Liver (tissue), 3 donors: ENCODE measurements at regions not wholly inside any gene's neighbourhood (a gene's known extent, or its start where the extent isn't known, plus 50 kb on each side); places are given as distances from the start of the nearest gene placed in this dataset.

Experiments
- TF ChIP-seq, protein P1 (sequence below): fragments of 150-350 bp; IDR thresholded peaks from 2 replicates; pipeline ENCODE4 v1.5.1; 2017; ENCODE audit warnings: improper control_type of control experiment, low read depth, low read length; ENCODE audit not compliant: missing input control
- TF ChIP-seq, protein P2 (sequence below): IDR thresholded peaks from 2 replicates; pipeline ENCODE4 v1.6.1; 2016; ENCODE audit warnings: antibody characterized with exemption, mild to moderate bottlenecking
- TF ChIP-seq, protein P3 (sequence below): IDR thresholded peaks from 2 replicates; pipeline ENCODE4 v1.6.1; 2016; ENCODE audit warnings: antibody characterized with exemption
- donor health status: healthy.
- donor health status: healthy.

DNA sequence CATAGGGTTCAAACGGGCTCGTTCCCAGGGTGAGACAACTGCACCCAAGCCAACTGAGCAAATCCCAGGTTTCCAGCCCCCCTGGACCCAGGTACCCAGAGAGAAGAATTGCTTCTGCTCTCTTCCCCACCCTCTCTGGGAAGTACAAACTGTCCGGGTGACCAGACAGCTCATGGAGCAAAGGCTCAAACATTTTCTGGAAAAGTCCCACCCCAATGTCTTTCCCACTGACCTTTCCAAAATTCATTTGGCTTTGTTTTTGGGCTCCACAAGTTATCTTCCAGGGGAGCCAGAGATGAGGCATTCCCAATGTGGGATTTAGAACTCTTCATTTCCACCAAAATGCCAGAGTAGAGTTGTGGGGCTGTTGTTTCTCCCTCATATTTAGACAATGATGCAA is 58.6 kb downstream of the PABIR2 start:
- TF ChIP-seq, protein P1, sequence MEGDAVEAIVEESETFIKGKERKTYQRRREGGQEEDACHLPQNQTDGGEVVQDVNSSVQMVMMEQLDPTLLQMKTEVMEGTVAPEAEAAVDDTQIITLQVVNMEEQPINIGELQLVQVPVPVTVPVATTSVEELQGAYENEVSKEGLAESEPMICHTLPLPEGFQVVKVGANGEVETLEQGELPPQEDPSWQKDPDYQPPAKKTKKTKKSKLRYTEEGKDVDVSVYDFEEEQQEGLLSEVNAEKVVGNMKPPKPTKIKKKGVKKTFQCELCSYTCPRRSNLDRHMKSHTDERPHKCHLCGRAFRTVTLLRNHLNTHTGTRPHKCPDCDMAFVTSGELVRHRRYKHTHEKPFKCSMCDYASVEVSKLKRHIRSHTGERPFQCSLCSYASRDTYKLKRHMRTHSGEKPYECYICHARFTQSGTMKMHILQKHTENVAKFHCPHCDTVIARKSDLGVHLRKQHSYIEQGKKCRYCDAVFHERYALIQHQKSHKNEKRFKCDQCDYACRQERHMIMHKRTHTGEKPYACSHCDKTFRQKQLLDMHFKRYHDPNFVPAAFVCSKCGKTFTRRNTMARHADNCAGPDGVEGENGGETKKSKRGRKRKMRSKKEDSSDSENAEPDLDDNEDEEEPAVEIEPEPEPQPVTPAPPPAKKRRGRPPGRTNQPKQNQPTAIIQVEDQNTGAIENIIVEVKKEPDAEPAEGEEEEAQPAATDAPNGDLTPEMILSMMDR = no peak
- TF ChIP-seq, protein P2, sequence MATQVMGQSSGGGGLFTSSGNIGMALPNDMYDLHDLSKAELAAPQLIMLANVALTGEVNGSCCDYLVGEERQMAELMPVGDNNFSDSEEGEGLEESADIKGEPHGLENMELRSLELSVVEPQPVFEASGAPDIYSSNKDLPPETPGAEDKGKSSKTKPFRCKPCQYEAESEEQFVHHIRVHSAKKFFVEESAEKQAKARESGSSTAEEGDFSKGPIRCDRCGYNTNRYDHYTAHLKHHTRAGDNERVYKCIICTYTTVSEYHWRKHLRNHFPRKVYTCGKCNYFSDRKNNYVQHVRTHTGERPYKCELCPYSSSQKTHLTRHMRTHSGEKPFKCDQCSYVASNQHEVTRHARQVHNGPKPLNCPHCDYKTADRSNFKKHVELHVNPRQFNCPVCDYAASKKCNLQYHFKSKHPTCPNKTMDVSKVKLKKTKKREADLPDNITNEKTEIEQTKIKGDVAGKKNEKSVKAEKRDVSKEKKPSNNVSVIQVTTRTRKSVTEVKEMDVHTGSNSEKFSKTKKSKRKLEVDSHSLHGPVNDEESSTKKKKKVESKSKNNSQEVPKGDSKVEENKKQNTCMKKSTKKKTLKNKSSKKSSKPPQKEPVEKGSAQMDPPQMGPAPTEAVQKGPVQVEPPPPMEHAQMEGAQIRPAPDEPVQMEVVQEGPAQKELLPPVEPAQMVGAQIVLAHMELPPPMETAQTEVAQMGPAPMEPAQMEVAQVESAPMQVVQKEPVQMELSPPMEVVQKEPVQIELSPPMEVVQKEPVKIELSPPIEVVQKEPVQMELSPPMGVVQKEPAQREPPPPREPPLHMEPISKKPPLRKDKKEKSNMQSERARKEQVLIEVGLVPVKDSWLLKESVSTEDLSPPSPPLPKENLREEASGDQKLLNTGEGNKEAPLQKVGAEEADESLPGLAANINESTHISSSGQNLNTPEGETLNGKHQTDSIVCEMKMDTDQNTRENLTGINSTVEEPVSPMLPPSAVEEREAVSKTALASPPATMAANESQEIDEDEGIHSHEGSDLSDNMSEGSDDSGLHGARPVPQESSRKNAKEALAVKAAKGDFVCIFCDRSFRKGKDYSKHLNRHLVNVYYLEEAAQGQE = no peak
- TF ChIP-seq, protein P3, sequence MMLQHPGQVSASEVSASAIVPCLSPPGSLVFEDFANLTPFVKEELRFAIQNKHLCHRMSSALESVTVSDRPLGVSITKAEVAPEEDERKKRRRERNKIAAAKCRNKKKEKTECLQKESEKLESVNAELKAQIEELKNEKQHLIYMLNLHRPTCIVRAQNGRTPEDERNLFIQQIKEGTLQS = no peak
